ENCODE measurements at regions not wholly inside any gene's neighbourhood (a gene's known extent, or its start where the extent isn't known, plus 50 kb on each side); places are given as distances from the start of the nearest gene placed in this dataset.

DNA sequence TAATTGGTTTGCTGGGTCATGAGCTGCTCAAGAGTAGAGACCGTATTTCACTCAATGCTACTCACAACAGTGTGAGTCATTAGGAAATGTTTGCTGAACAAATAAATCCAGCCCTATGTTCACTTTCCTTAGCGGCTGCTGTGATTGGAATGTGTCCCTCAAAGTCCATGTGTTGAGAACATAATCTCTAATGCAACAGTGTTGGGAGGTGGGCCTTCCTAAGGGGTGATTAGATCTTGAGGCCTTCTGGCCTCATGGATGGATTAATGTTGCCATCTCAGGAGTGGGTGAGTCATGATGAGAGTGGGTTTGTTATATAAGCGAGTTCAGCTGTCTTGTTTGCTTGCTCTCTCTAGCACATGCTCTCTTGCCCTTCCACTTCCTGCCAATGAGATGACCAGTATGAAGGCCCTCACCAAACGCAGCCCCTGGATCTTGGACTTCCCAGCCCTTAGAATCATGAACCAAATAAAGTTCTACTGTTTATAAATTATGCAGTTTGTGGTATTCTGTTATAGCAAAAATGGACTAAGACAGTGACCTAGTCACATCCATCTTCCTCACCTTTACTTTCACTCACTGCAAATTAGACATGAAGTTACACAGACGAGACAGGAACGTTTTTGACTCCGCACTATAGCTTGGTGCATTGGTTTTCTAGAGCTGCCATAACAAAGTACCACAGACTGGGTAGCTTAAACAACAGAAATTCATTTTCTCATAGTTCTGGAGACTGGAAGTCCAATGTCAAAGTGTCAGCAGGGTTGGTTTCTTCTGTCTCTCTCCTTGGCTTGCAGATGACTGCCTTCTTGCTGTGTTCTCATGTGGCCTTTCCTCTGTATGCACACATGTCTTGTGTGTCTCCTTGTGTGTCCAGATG is 50.9 kb upstream of the FAM169A start:
- H3K9ac ChIP-seq (ENCODE audit: low read length in 3 of 3), result no peak overlapping the region
- H3K27ac ChIP-seq (ENCODE audit: low read depth in 2 of 2, low read length in 2 of 2), result no peak overlapping the region
- no peaks in the 10 kb centered on the region for H3K36me3 ChIP-seq (ENCODE audit: control insufficient read depth in 2 of 3, insufficient read depth in 3 of 3, low read length in 3 of 3)
- FAIRE-seq (no peak), DNase-seq (no peak)
- TF ChIP-seq, protein P1, sequence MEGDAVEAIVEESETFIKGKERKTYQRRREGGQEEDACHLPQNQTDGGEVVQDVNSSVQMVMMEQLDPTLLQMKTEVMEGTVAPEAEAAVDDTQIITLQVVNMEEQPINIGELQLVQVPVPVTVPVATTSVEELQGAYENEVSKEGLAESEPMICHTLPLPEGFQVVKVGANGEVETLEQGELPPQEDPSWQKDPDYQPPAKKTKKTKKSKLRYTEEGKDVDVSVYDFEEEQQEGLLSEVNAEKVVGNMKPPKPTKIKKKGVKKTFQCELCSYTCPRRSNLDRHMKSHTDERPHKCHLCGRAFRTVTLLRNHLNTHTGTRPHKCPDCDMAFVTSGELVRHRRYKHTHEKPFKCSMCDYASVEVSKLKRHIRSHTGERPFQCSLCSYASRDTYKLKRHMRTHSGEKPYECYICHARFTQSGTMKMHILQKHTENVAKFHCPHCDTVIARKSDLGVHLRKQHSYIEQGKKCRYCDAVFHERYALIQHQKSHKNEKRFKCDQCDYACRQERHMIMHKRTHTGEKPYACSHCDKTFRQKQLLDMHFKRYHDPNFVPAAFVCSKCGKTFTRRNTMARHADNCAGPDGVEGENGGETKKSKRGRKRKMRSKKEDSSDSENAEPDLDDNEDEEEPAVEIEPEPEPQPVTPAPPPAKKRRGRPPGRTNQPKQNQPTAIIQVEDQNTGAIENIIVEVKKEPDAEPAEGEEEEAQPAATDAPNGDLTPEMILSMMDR (IDR thresholded peaks at IDR 0.05; ENCODE audit: borderline replicate concordance, extremely low read depth, insufficient read depth), result no peak
- no peaks in the 10 kb centered on the region for H3K27me3 ChIP-seq (ENCODE audit: control insufficient read depth, insufficient read depth, low read length)
- intact Hi-C loops (cut with DNase I), result no loop called here
- no peaks in the 10 kb centered on the region for H3K4me1 ChIP-seq (ENCODE audit: control insufficient read depth in 2 of 3, insufficient read depth in 2 of 3, low read depth in 1 of 3, low read length in 3 of 3)
- H3K9me3 ChIP-seq (ENCODE audit: control insufficient read depth in 2 of 3, insufficient read depth in 1 of 3, low read length in 3 of 3), result no peaks in the 10 kb centered on the region
- H3K4me3 ChIP-seq (ENCODE audit: low read length in 3 of 3), result no peak overlapping the region
